Adrenal gland (tissue), 5 donors: ENCODE measurements at regions not wholly inside any gene's neighbourhood (a gene's known extent, or its start where the extent isn't known, plus 50 kb on each side); places are given as distances from the start of the nearest gene placed in this dataset.

ENCODE experiments used
- POLR2A ChIP-seq, 2 donors: fragments of 450-650 bp; IDR thresholded peaks; one replicate each; pipeline ENCODE4 v1.6.1; 2017; ENCODE audit warnings: antibody characterized with exemption in 2 of 2, mild to moderate bottlenecking in 2 of 2, moderate library complexity in 1 of 2
- TF ChIP-seq, protein P1 (sequence below), 6 experiments: fragments of 450-650 bp in 4 of 6; fragments of 200-600 bp in 2 of 6; sonication (generic) in 1 of 6; IDR thresholded peaks; 1 replicate in 5 of 6; 2 replicates in 1 of 6; pipeline versions ENCODE4 v1.5.1 to v1.8.0; 2016 to 2021; ENCODE audit warnings: antibody characterized with exemption in 6 of 6, mild to moderate bottlenecking in 2 of 6, moderate library complexity in 1 of 6
- donor health status: DM: no; HTN: no; CAD: no.

DNA sequence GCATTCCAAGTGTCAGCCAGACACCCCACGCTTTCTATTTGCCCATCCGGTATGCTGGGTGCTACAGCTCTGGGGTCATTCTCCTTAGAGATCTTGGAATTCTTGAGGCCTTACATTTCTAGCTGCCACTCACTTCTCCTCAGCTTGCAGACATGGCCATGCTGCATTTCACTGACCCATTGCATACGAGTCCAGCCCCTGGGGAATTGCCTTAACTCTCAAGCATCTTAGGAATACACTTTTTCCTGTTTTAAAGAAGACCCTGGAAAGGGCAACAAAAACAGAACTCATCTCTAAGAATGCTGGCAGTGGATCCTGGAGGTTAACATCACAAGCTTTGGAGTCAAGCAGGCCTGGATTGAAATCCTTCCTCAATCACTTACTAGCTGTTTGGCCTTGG lies 122.0 kb upstream of the LNX1 start:
- TF ChIP-seq, protein P1, sequence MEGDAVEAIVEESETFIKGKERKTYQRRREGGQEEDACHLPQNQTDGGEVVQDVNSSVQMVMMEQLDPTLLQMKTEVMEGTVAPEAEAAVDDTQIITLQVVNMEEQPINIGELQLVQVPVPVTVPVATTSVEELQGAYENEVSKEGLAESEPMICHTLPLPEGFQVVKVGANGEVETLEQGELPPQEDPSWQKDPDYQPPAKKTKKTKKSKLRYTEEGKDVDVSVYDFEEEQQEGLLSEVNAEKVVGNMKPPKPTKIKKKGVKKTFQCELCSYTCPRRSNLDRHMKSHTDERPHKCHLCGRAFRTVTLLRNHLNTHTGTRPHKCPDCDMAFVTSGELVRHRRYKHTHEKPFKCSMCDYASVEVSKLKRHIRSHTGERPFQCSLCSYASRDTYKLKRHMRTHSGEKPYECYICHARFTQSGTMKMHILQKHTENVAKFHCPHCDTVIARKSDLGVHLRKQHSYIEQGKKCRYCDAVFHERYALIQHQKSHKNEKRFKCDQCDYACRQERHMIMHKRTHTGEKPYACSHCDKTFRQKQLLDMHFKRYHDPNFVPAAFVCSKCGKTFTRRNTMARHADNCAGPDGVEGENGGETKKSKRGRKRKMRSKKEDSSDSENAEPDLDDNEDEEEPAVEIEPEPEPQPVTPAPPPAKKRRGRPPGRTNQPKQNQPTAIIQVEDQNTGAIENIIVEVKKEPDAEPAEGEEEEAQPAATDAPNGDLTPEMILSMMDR (IDR thresholded peaks at IDR 0.05) = no peak
- no peak for TF ChIP-seq POLR2A (IDR thresholded peaks at IDR 0.05)
